ENCODE measurements at regions not wholly inside any gene's neighbourhood (a gene's known extent, or its start where the extent isn't known, plus 50 kb on each side); places are given as distances from the start of the nearest gene placed in this dataset.

DNA sequence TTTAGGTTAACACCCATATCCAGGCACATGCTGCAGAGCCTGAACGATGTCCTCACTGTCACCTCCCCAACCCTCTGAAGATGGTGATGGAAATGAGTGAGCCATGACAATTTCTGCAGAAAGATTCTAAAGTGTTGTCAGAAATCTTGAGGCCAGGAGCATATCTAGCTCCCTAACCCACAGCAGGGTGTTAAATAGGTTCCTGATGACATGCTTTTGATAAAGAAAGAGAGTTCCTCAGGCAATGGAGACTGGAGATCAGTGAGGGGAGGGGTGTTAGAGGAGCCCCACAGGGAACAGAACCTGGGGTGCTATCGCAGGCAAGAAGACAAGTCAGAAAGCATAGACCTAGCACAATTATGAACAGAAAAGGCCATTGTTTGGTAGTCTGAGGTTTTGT is 95.7 kb downstream of the ENC1 start:
- H3K4me1 ChIP-seq (ENCODE audit: insufficient read depth, low read length): no peaks in the 10 kb centered on the region
- no peak overlapping the region for H3K27ac ChIP-seq (ENCODE audit: low read length)
- H2AFZ ChIP-seq (ENCODE audit: low read depth, low read length): no peak overlapping the region

DNA sequence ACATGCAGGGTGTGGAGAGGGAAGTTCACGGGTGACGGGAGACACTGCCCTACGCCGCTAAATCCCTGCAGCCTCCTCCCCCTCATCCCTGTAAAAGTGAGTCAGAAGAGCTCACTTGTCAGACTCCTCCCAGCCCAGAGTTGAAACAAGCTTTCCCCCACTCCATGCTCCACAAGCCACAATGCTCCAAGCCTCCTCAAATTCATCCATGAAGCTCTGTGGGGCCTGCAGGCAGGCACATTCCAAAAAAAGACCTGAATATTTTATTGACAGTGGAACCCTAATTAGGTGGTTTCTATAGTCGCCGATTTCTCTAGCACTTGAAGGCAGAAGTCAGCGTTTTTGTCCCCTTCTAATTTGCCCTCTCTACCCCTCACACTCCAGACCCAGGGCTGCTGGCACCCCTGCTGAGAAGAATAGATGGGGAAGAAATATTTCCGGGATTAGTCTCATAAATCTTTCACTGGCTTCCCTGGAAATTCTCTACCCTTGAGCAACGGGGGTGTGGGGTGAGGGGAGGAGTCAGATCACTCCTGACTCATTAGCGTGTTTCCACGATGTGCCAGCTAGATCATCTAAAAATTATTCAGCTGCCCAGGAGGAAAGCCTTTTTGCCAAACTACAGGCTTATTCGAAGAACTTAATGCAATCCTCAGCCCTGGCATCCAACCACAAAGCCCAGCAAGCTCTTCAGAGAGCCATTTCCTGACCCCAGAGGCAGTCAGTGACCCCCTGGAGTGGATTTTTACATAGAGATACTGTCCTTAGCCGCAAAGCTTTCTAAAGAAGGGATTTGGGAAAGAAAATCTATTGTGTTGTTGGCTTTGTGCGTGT is 97.1 kb downstream of the ENC1 start:
- ATAC-seq (ENCODE audit: insufficient read depth, low read depth) (no peak), DNase-seq (no peak)
- Histone ChIP-seq H3K36me3 (ENCODE audit: insufficient read depth, low read length) (no peaks in the 10 kb centered on the region), H3K27me3 (ENCODE audit: insufficient read depth, low read length, poor library complexity) (no peaks in the 10 kb centered on the region), H2AFZ (ENCODE audit: low read depth, low read length) (no peak overlapping the region), H3K4me1 (ENCODE audit: insufficient read depth, low read length) (no peaks in the 10 kb centered on the region), H3K79me2 (ENCODE audit: insufficient read depth, low read length) (no peaks in the 10 kb centered on the region), H3K4me3 (ENCODE audit: low read depth in 1 of 2, low read length in 2 of 2) (no peak overlapping the region), H3K9me3 (ENCODE audit: insufficient read depth, low read length, severe bottlenecking) (no peaks in the 10 kb centered on the region), H4K20me1 (ENCODE audit: insufficient read depth, low read length) (no peaks in the 10 kb centered on the region), H3K9ac (ENCODE audit: low read depth, low read length) (no peak overlapping the region), H3K27ac (ENCODE audit: low read length) (no peak overlapping the region), H3K4me2 (ENCODE audit: insufficient read depth, low read length) (no peak overlapping the region)
- TF ChIP-seq, protein P1, sequence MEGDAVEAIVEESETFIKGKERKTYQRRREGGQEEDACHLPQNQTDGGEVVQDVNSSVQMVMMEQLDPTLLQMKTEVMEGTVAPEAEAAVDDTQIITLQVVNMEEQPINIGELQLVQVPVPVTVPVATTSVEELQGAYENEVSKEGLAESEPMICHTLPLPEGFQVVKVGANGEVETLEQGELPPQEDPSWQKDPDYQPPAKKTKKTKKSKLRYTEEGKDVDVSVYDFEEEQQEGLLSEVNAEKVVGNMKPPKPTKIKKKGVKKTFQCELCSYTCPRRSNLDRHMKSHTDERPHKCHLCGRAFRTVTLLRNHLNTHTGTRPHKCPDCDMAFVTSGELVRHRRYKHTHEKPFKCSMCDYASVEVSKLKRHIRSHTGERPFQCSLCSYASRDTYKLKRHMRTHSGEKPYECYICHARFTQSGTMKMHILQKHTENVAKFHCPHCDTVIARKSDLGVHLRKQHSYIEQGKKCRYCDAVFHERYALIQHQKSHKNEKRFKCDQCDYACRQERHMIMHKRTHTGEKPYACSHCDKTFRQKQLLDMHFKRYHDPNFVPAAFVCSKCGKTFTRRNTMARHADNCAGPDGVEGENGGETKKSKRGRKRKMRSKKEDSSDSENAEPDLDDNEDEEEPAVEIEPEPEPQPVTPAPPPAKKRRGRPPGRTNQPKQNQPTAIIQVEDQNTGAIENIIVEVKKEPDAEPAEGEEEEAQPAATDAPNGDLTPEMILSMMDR (IDR thresholded peaks at IDR 0.05; ENCODE audit: borderline replicate concordance, extremely low read depth, low read length, poor library complexity, severe bottlenecking): no peak
- no peak for TF ChIP-seq EZH2 (IDR thresholded peaks at IDR 0.05; ENCODE audit: borderline replicate concordance, low read depth, low read length, severe bottlenecking)

More for the DNA sequence above, 95.7 kb downstream of the ENC1 start:
- H3K79me2 ChIP-seq (ENCODE audit: insufficient read depth, low read length): no peaks in the 10 kb centered on the region
- ATAC-seq (ENCODE audit: insufficient read depth, low read depth) (no peak), DNase-seq (no peak)
- H3K36me3 ChIP-seq (ENCODE audit: insufficient read depth, low read length): no peaks in the 10 kb centered on the region
- no peaks in the 10 kb centered on the region for H3K9me3 ChIP-seq (ENCODE audit: insufficient read depth, low read length, severe bottlenecking)
- no peak overlapping the region for H3K9ac ChIP-seq (ENCODE audit: low read depth, low read length)
- no peak overlapping the region for H3K4me2 ChIP-seq (ENCODE audit: insufficient read depth, low read length)
- H3K4me3 ChIP-seq (ENCODE audit: low read depth in 1 of 2, low read length in 2 of 2): no peak overlapping the region
- no peaks in the 10 kb centered on the region for H3K27me3 ChIP-seq (ENCODE audit: insufficient read depth, low read length, poor library complexity)
- no peak for TF ChIP-seq EZH2 (IDR thresholded peaks at IDR 0.05; ENCODE audit: borderline replicate concordance, low read depth, low read length, severe bottlenecking)
- TF ChIP-seq, protein P1 (IDR thresholded peaks at IDR 0.05; ENCODE audit: borderline replicate concordance, extremely low read depth, low read length, poor library complexity, severe bottlenecking): no peak
- H4K20me1 ChIP-seq (ENCODE audit: insufficient read depth, low read length): no peaks in the 10 kb centered on the region

- Histone ChIP-seq H3K79me2 (ENCODE audit: insufficient read depth, low read length) (no peaks in the 10 kb centered on the region), H3K4me2 (ENCODE audit: insufficient read depth, low read length) (no peak overlapping the region), H3K9me3 (ENCODE audit: insufficient read depth, low read length, severe bottlenecking) (no peaks in the 10 kb centered on the region), H3K36me3 (ENCODE audit: insufficient read depth, low read length) (no peaks in the 10 kb centered on the region), H3K27me3 (ENCODE audit: insufficient read depth, low read length, poor library complexity) (no peaks in the 10 kb centered on the region), H3K9ac (ENCODE audit: low read depth, low read length) (no peak overlapping the region), H3K27ac (ENCODE audit: low read length) (no peak overlapping the region), H3K4me1 (ENCODE audit: insufficient read depth, low read length) (no peaks in the 10 kb centered on the region), H2AFZ (ENCODE audit: low read depth, low read length) (no peak overlapping the region), H3K4me3 (ENCODE audit: low read depth in 1 of 2, low read length in 2 of 2) (no peak overlapping the region), H4K20me1 (ENCODE audit: insufficient read depth, low read length) (no peaks in the 10 kb centered on the region)
- no peak for DNase-seq
- no peak for TF ChIP-seq EZH2 (IDR thresholded peaks at IDR 0.05; ENCODE audit: borderline replicate concordance, low read depth, low read length, severe bottlenecking)
- TF ChIP-seq, protein P1 (IDR thresholded peaks at IDR 0.05; ENCODE audit: borderline replicate concordance, extremely low read depth, low read length, poor library complexity, severe bottlenecking): no peak
- ATAC-seq (ENCODE audit: insufficient read depth, low read depth): no peak
Observed at GRCh38 chr5:74542482-74542881, 98.0 kb downstream of the ENC1 start.
